GM12878 (cell line): ENCODE measurements at regions not wholly inside any gene's neighbourhood (a gene's known extent, or its start where the extent isn't known, plus 50 kb on each side); places are given as distances from the start of the nearest gene placed in this dataset.

ENCODE experiments used
- BCL3 ChIP-seq: IDR thresholded peaks from 2 replicates; pipeline ENCODE4 v1.6.1; 2011; ENCODE audit warnings: borderline replicate concordance, low read depth, mild to moderate bottlenecking, moderate library complexity, low read length; ENCODE audit not compliant: insufficient read depth, poor library complexity, severe bottlenecking
- CTCF ChIP-seq, 3 experiments: IDR thresholded peaks in 2 of 3; conservative IDR thresholded peaks in 1 of 3; 2 replicates each; pipeline ENCODE4 v1.5.1; 2011; ENCODE audit warnings: low read depth in 3 of 3, low read length in 3 of 3, mild to moderate bottlenecking in 3 of 3, control low read depth in 2 of 3, moderate library complexity in 2 of 3, inconsistent platforms in 1 of 3, mixed read lengths in 1 of 3; ENCODE audit not compliant: control insufficient read depth in 2 of 3, insufficient read depth in 1 of 3; ENCODE audit errors: extremely low read depth in 1 of 3
- ETV6 ChIP-seq, 2 experiments: fragments of 450-650 bp in 1 of 2; IDR thresholded peaks in 1 of 2; conservative IDR thresholded peaks in 1 of 2; 2 replicates each; pipeline ENCODE4 v1.6.1; 2014; ENCODE audit warnings: antibody characterized with exemption in 1 of 2, borderline replicate concordance in 1 of 2, low read depth in 1 of 2, mild to moderate bottlenecking in 1 of 2, moderate library complexity in 1 of 2
- EZH2 ChIP-seq: IDR thresholded peaks from 2 replicates; pipeline ENCODE4 v1.6.1; 2012; ENCODE audit warnings: low read depth, mild to moderate bottlenecking, control low read depth, inconsistent platforms, low read length, borderline replicate concordance; ENCODE audit not compliant: control insufficient read depth
- POLR2AphosphoS5 ChIP-seq: IDR thresholded peaks from 2 replicates; pipeline ENCODE4 v1.6.1; 2011; ENCODE audit warnings: mild to moderate bottlenecking, low read length, inconsistent platforms
- SRF ChIP-seq, 2 experiments: IDR thresholded peaks; 2 replicates each; pipeline ENCODE4 v1.6.1; 2011; ENCODE audit warnings: low read depth in 2 of 2, low read length in 2 of 2, mild to moderate bottlenecking in 1 of 2, moderate library complexity in 1 of 2

- TF ChIP-seq CTCF (IDR thresholded peaks at IDR 0.05 in 2 of 3, conservative IDR thresholded peaks at IDR 0.05 in 1 of 3; ENCODE audit: control insufficient read depth in 2 of 3, extremely low read depth in 1 of 3, insufficient read depth in 1 of 3, low read depth in 3 of 3, low read length in 3 of 3) (no peak), BCL3 (no peak), EZH2 (no peak), POLR2AphosphoS5 (no peak), SRF (IDR thresholded peaks at IDR 0.05; ENCODE audit: low read depth in 2 of 2, low read length in 2 of 2) (no peak), ETV6 (conservative IDR thresholded peaks at IDR 0.05 in 1 of 2, IDR thresholded peaks at IDR 0.05 in 1 of 2; ENCODE audit: borderline replicate concordance in 1 of 2, low read depth in 1 of 2) (no peak)
These were observed 299.3 kb upstream of the ECI2 start for GRCh38 chr6:4434655-4435054.
